ENCODE measurements at regions not wholly inside any gene's neighbourhood (a gene's known extent, or its start where the extent isn't known, plus 50 kb on each side); places are given as distances from the start of the nearest gene placed in this dataset.

GRCh38 chr22:48949375-48950149, 878.1 kb downstream of the BRD1 start:
- TF ChIP-seq, protein P1, sequence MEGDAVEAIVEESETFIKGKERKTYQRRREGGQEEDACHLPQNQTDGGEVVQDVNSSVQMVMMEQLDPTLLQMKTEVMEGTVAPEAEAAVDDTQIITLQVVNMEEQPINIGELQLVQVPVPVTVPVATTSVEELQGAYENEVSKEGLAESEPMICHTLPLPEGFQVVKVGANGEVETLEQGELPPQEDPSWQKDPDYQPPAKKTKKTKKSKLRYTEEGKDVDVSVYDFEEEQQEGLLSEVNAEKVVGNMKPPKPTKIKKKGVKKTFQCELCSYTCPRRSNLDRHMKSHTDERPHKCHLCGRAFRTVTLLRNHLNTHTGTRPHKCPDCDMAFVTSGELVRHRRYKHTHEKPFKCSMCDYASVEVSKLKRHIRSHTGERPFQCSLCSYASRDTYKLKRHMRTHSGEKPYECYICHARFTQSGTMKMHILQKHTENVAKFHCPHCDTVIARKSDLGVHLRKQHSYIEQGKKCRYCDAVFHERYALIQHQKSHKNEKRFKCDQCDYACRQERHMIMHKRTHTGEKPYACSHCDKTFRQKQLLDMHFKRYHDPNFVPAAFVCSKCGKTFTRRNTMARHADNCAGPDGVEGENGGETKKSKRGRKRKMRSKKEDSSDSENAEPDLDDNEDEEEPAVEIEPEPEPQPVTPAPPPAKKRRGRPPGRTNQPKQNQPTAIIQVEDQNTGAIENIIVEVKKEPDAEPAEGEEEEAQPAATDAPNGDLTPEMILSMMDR (IDR thresholded peaks at IDR 0.05 in 8 of 11, conservative IDR thresholded peaks at IDR 0.05 in 3 of 11), result no peak
- TF ChIP-seq POLR2A (IDR thresholded peaks at IDR 0.05) (no peak), POLR2AphosphoS5 (IDR thresholded peaks at IDR 0.05) (no peak)

Data from spleen (tissue), 7 donors.